Keratinocyte (primary cell): ENCODE measurements at regions not wholly inside any gene's neighbourhood (a gene's known extent, or its start where the extent isn't known, plus 50 kb on each side); places are given as distances from the start of the nearest gene placed in this dataset.

ENCODE experiments used
- DNase-seq: peaks from one replicate; pipeline ENCODE4 v3.0.0-alpha.2; 2011; ENCODE audit warnings: low read depth, missing footprints, low spot score
- FAIRE-seq: peaks from 2 replicates; lab custom pipeline; 2011; peaks lifted over from hg19 to GRCh38; lab: Jason Lieb, UNC
- H2AFZ ChIP-seq: 2 replicates; pipeline ENCODE4 v1.6.0; 2012; ENCODE audit warnings: low read length, control low read depth, inconsistent platforms; ENCODE audit not compliant: control insufficient read depth
- H3K27ac ChIP-seq: 2 replicates; pipeline ENCODE4 v1.5.1; 2011; ENCODE audit warnings: low read length; ENCODE audit not compliant: control insufficient read depth, insufficient read depth
- H3K27me3 ChIP-seq: 3 replicates; pipeline ENCODE4 v1.6.0; 2011; ENCODE audit warnings: low read length; ENCODE audit not compliant: control insufficient read depth, insufficient read depth; ENCODE audit errors: extremely low read depth
- H3K36me3 ChIP-seq, 2 experiments: 2 replicates in 1 of 2; 3 replicates in 1 of 2; pipeline ENCODE4 v1.5.1; 2011; ENCODE audit warnings: low read length in 2 of 2, mild to moderate bottlenecking in 1 of 2; ENCODE audit not compliant: control insufficient read depth in 2 of 2, insufficient read depth in 2 of 2; ENCODE audit errors: extremely low read depth in 1 of 2
- H3K4me1 ChIP-seq: 3 replicates; pipeline ENCODE4 v1.5.1; 2011; ENCODE audit warnings: low read length; ENCODE audit not compliant: control insufficient read depth, insufficient read depth; ENCODE audit errors: extremely low read depth
- H3K4me2 ChIP-seq: 3 replicates; pipeline ENCODE4 v1.6.0; 2011; ENCODE audit warnings: low read depth, low read length; ENCODE audit not compliant: control insufficient read depth, insufficient read depth; ENCODE audit errors: extremely low read depth
- H3K4me3 ChIP-seq, 3 experiments: fragments of 200-600 bp in 1 of 3; sonication (generic) in 1 of 3; 2 replicates in 2 of 3; 3 replicates in 1 of 3; pipeline ENCODE4 v1.5.1; 2011 to 2016; ENCODE audit warnings: low read length in 3 of 3, mild to moderate bottlenecking in 3 of 3, control low read depth in 2 of 3, inconsistent platforms in 1 of 3, low read depth in 1 of 3, mixed read lengths in 1 of 3, mixed run types in 1 of 3, moderate library complexity in 1 of 3; ENCODE audit not compliant: control insufficient read depth in 2 of 3, insufficient read depth in 2 of 3; ENCODE audit errors: extremely low read depth in 1 of 3
- H3K79me2 ChIP-seq: 2 replicates; pipeline ENCODE4 v1.6.0; 2012; ENCODE audit warnings: low read length; ENCODE audit not compliant: control insufficient read depth, insufficient read depth
- H3K9ac ChIP-seq: 3 replicates; pipeline ENCODE4 v1.6.0; 2011; ENCODE audit warnings: low read length; ENCODE audit not compliant: control insufficient read depth, insufficient read depth; ENCODE audit errors: extremely low read depth
- H3K9me1 ChIP-seq: 3 replicates; pipeline ENCODE4 v1.6.0; 2011; ENCODE audit warnings: low read length; ENCODE audit not compliant: control insufficient read depth, insufficient read depth; ENCODE audit errors: extremely low read depth
- H3K9me3 ChIP-seq: 2 replicates; pipeline ENCODE4 v1.5.1; 2012; ENCODE audit warnings: low read depth, low read length; ENCODE audit not compliant: control insufficient read depth
- H4K20me1 ChIP-seq: 3 replicates; pipeline ENCODE4 v1.6.0; 2011; ENCODE audit warnings: low read length; ENCODE audit not compliant: control insufficient read depth, insufficient read depth; ENCODE audit errors: extremely low read depth
- EZH2 ChIP-seq: IDR thresholded peaks from one replicate; pipeline ENCODE4 v1.6.1; 2012; ENCODE audit warnings: inconsistent platforms, mild to moderate bottlenecking, low read length, moderate library complexity
- dilution Hi-C: fragments of 300-500 bp; cut with MboI; formaldehyde crosslinking; loops from one replicate; pipeline ENCODE4 v1.7.0; 2020; ENCODE audit warnings: low sequenced_read_pairs; ENCODE audit not compliant: extremely low pct_ligation_motif_present
- TF ChIP-seq, protein P1 (sequence below), 3 experiments: IDR thresholded peaks in 1 of 3; conservative IDR thresholded peaks in 1 of 3; optimal IDR thresholded peaks in 1 of 3; 2 replicates in 2 of 3; 3 replicates in 1 of 3; pipeline versions ENCODE3 to v1.5.1; 2011; ENCODE audit warnings: low read length in 3 of 3, mild to moderate bottlenecking in 3 of 3, moderate library complexity in 2 of 3, control low read depth in 1 of 3, inconsistent platforms in 1 of 3; ENCODE audit not compliant: insufficient read depth in 2 of 3; ENCODE audit errors: extremely low read depth in 1 of 3

DNA sequence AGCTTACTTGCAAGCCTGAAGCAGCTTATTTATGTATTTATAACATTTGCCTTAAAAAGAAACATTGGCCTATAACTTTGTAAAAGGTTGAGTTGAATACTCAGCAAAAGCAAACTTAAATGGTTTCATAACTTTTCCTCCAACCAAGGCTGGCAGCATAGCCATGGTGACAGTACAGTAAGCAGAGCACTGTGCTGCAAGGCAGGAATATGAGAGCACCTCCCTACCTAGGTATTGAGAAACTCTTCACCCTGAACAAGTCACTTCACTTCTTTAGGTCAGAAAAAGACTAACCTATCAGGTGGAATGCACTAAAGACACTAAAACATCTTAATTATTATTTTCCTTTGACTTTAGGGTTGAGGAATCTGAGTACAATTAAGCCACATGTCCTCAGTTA lies 63.9 kb upstream of the GYPA start:
- FAIRE-seq (no peak), DNase-seq (no peak)
- TF ChIP-seq, protein P1, sequence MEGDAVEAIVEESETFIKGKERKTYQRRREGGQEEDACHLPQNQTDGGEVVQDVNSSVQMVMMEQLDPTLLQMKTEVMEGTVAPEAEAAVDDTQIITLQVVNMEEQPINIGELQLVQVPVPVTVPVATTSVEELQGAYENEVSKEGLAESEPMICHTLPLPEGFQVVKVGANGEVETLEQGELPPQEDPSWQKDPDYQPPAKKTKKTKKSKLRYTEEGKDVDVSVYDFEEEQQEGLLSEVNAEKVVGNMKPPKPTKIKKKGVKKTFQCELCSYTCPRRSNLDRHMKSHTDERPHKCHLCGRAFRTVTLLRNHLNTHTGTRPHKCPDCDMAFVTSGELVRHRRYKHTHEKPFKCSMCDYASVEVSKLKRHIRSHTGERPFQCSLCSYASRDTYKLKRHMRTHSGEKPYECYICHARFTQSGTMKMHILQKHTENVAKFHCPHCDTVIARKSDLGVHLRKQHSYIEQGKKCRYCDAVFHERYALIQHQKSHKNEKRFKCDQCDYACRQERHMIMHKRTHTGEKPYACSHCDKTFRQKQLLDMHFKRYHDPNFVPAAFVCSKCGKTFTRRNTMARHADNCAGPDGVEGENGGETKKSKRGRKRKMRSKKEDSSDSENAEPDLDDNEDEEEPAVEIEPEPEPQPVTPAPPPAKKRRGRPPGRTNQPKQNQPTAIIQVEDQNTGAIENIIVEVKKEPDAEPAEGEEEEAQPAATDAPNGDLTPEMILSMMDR (optimal IDR thresholded peaks at IDR 0.05 in 1 of 3, IDR thresholded peaks at IDR 0.05 in 1 of 3, conservative IDR thresholded peaks at IDR 0.05 in 1 of 3; ENCODE audit: extremely low read depth in 1 of 3, insufficient read depth in 2 of 3, low read length in 3 of 3): no peak
- no peak for TF ChIP-seq EZH2
- H3K27ac ChIP-seq: no peak overlapping the region
- H3K9ac ChIP-seq: no peak overlapping the region
- dilution Hi-C loops: no loop called here
- H3K36me3 ChIP-seq: no peaks in the 10 kb centered on the region
- H3K4me1 ChIP-seq: no peaks in the 10 kb centered on the region
- no peak overlapping the region for H3K4me3 ChIP-seq
- no peaks in the 10 kb centered on the region for H3K9me1 ChIP-seq
- no peaks in the 10 kb centered on the region for H3K79me2 ChIP-seq
- H3K9me3 ChIP-seq: no peaks in the 10 kb centered on the region
- no peaks in the 10 kb centered on the region for H3K27me3 ChIP-seq
- no peak overlapping the region for H3K4me2 ChIP-seq
- no peaks in the 10 kb centered on the region for H4K20me1 ChIP-seq
- H2AFZ ChIP-seq: no peak overlapping the region

DNA sequence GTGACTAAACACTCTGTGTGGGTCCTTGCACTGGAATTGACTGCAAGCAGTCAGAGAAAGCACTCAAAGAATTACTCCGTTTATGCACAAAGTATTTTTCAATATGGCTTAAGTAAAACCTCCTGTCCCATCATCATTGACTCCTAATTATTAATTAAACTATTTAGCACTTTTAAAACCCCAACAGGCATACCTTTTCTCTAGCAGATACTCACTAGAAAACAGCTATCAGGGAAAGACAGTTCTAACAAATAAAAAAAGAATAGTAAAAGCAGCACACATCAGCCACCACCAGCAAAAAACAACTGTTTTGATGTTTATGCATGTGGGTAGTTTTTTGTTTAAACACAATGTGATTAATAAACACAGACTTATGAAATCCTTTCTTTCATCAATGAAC lies 66.2 kb upstream of the GYPA start:
- Histone ChIP-seq H3K9ac (no peak overlapping the region), H4K20me1 (no peaks in the 10 kb centered on the region), H3K4me3 (no peak overlapping the region), H3K79me2 (no peaks in the 10 kb centered on the region), H3K9me1 (no peaks in the 10 kb centered on the region), H3K9me3 (no peaks in the 10 kb centered on the region), H2AFZ (no peak overlapping the region), H3K4me1 (no peaks in the 10 kb centered on the region), H3K27me3 (no peaks in the 10 kb centered on the region), H3K4me2 (no peak overlapping the region), H3K27ac (no peak overlapping the region), H3K36me3 (no peaks in the 10 kb centered on the region)
- dilution Hi-C loops: no loop called here
- no peak for TF ChIP-seq EZH2
- TF ChIP-seq, protein P1 (optimal IDR thresholded peaks at IDR 0.05 in 1 of 3, IDR thresholded peaks at IDR 0.05 in 1 of 3, conservative IDR thresholded peaks at IDR 0.05 in 1 of 3; ENCODE audit: extremely low read depth in 1 of 3, insufficient read depth in 2 of 3, low read length in 3 of 3): no peak
- FAIRE-seq: no peak
- no peak for DNase-seq
